ENCODE measurements at regions not wholly inside any gene's neighbourhood (a gene's known extent, or its start where the extent isn't known, plus 50 kb on each side); places are given as distances from the start of the nearest gene placed in this dataset.

GRCh38 chr16:26295625-26296304 lies 604.0 kb downstream of the HS3ST4 start:
- no peak for DNase-seq

GRCh38 chr16:26301516-26301915 lies 609.8 kb downstream of the HS3ST4 start:
- DNase-seq, result no peak

- DNase-seq, result no peak
Observed at GRCh38 chr16:26316683-26317464, 625.1 kb downstream of the HS3ST4 start.

GRCh38 chr16:26317885-26318284 lies 626.1 kb downstream of the HS3ST4 start:
- no peak for DNase-seq

GRCh38 chr16:26330654-26331053 lies 638.9 kb downstream of the HS3ST4 start:
- DNase-seq, result no peak

- no peak for DNase-seq
Observed at GRCh38 chr16:26334218-26335111, 642.7 kb downstream of the HS3ST4 start.

GRCh38 chr16:26335236-26335853 lies 643.6 kb downstream of the HS3ST4 start:
- no peak for DNase-seq

- no peak for DNase-seq
Observed at GRCh38 chr16:26342621-26343020, 650.9 kb downstream of the HS3ST4 start.

GRCh38 chr16:26344240-26344776 lies 652.5 kb downstream of the HS3ST4 start:
- DNase-seq, result no peak

- DNase-seq, result no peak
Observed at GRCh38 chr16:26344976-26345375, 653.2 kb downstream of the HS3ST4 start.

- no peak for DNase-seq
Observed at GRCh38 chr16:26345966-26346365, 654.2 kb downstream of the HS3ST4 start.

- DNase-seq, result no peak
Observed at GRCh38 chr16:26348095-26348494, 656.3 kb downstream of the HS3ST4 start.

- no peak for DNase-seq
Observed at GRCh38 chr16:26360867-26361266, 669.1 kb downstream of the HS3ST4 start.

GRCh38 chr16:26363581-26363980 lies 671.8 kb downstream of the HS3ST4 start:
- DNase-seq, result no peak

GRCh38 chr16:26365161-26365940 lies 673.6 kb downstream of the HS3ST4 start:
- DNase-seq, result no peak

- DNase-seq, result no peak
Observed at GRCh38 chr16:26371349-26371869, 679.6 kb downstream of the HS3ST4 start.

- DNase-seq, result no peak
Observed at GRCh38 chr16:26374279-26374925, 682.6 kb downstream of the HS3ST4 start.

GRCh38 chr16:26382586-26382985 lies 684.1 kb upstream of the C16orf82 start:
- no peak for DNase-seq

- no peak for DNase-seq
Observed at GRCh38 chr16:26386096-26386495, 680.6 kb upstream of the C16orf82 start.

- DNase-seq, result no peak
Observed at GRCh38 chr16:26391833-26392232, 674.9 kb upstream of the C16orf82 start.

GRCh38 chr16:26394409-26394808 lies 672.3 kb upstream of the C16orf82 start:
- no peak for DNase-seq
